HUES48 (cell line): ENCODE measurements at regions not wholly inside any gene's neighbourhood (a gene's known extent, or its start where the extent isn't known, plus 50 kb on each side); places are given as distances from the start of the nearest gene placed in this dataset.

Experiments
- H3K27ac ChIP-seq: one replicate; pipeline ENCODE4 v1.7.0; 2013; ENCODE audit warnings: low read depth, low read length, inconsistent platforms
- H3K27me3 ChIP-seq: 2 replicates; pipeline ENCODE4 v1.6.1; 2013; ENCODE audit warnings: mild to moderate bottlenecking, low read length; ENCODE audit not compliant: control insufficient read depth, insufficient read depth
- H3K36me3 ChIP-seq: 2 replicates; pipeline ENCODE4 v1.6.1; 2013; ENCODE audit warnings: low read length; ENCODE audit not compliant: control insufficient read depth, insufficient read depth
- H3K4me1 ChIP-seq: 2 replicates; pipeline ENCODE4 v1.6.1; 2013; ENCODE audit warnings: mild to moderate bottlenecking, low read length; ENCODE audit not compliant: control insufficient read depth, insufficient read depth
- H3K4me3 ChIP-seq: 2 replicates; pipeline ENCODE4 v1.5.1; 2013; ENCODE audit warnings: mild to moderate bottlenecking, low read depth, low read length
- H3K9ac ChIP-seq: 2 replicates; pipeline ENCODE4 v1.6.1; 2013; ENCODE audit warnings: mild to moderate bottlenecking, low read depth, low read length, moderate library complexity
- H3K9me3 ChIP-seq: 2 replicates; pipeline ENCODE4 v1.6.1; 2013; ENCODE audit warnings: low read length; ENCODE audit not compliant: control insufficient read depth, insufficient read depth

- H3K9ac ChIP-seq, result no peak overlapping the region
- H3K4me1 ChIP-seq, result no peaks in the 10 kb centered on the region
- H3K27me3 ChIP-seq, result no peaks in the 10 kb centered on the region
- no peak overlapping the region for H3K27ac ChIP-seq
- H3K9me3 ChIP-seq, result no peaks in the 10 kb centered on the region
- H3K36me3 ChIP-seq, result no peaks in the 10 kb centered on the region
- no peak overlapping the region for H3K4me3 ChIP-seq
Observed at GRCh38 chr4:167415461-167415860, 181.2 kb upstream of the SPOCK3 start.

- Histone ChIP-seq H3K36me3 (no peaks in the 10 kb centered on the region), H3K4me1 (0 out of 2 replicates have a peak, but pooled peaks cover 7% of the 10 kb centered on the region), H3K27me3 (no peaks in the 10 kb centered on the region), H3K9ac (no peak overlapping the region), H3K4me3 (no peak overlapping the region), H3K27ac (no peak overlapping the region), H3K9me3 (no peaks in the 10 kb centered on the region)
Observed at GRCh38 chr4:167419468-167420140, 185.3 kb upstream of the SPOCK3 start.

GRCh38 chr4:167421201-167421600, 186.9 kb upstream of the SPOCK3 start:
- no peak overlapping the region for H3K9ac ChIP-seq
- no peak overlapping the region for H3K4me3 ChIP-seq
- no peaks in the 10 kb centered on the region for H3K27me3 ChIP-seq
- no peaks in the 10 kb centered on the region for H3K9me3 ChIP-seq
- H3K4me1 ChIP-seq, result 0 out of 2 replicates have a peak, but pooled peaks cover 7% of the 10 kb centered on the region
- no peak overlapping the region for H3K27ac ChIP-seq
- H3K36me3 ChIP-seq, result no peaks in the 10 kb centered on the region

GRCh38 chr4:167424341-167425256, 190.3 kb upstream of the SPOCK3 start:
- Histone ChIP-seq H3K4me3 (no peak overlapping the region), H3K9ac (no peak overlapping the region), H3K9me3 (no peaks in the 10 kb centered on the region), H3K27me3 (no peaks in the 10 kb centered on the region), H3K36me3 (no peaks in the 10 kb centered on the region), H3K4me1 (0 out of 2 replicates have a peak, but pooled peaks cover 7% of the 10 kb centered on the region), H3K27ac (no peak overlapping the region)

DNA sequence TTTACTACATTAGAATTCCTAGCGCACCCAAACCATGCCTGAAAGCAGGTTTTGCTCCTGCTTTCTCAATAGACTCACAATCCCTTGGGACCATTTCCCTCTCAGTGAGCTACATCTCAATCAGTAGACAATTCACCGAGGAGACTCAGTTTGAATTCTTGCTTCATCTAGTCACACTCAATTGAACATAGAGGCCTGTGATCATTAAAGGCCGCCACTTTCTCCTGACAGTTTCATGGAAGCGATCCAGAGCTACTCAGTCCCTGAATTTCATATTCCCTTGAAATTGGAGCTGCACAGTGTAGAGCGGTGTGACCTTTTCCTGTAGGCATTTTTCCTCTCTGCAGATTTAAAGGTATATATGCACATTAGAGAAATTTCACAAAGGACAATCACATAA, 193.9 kb upstream of the SPOCK3 start:
- no peak overlapping the region for H3K27ac ChIP-seq
- H3K36me3 ChIP-seq, result no peaks in the 10 kb centered on the region
- H3K9me3 ChIP-seq, result no peaks in the 10 kb centered on the region
- H3K4me3 ChIP-seq, result no peak overlapping the region
- H3K27me3 ChIP-seq, result no peaks in the 10 kb centered on the region
- H3K4me1 ChIP-seq, result no peaks in the 10 kb centered on the region
- no peak overlapping the region for H3K9ac ChIP-seq

- Histone ChIP-seq H3K27ac (no peak overlapping the region), H3K27me3 (no peaks in the 10 kb centered on the region), H3K4me3 (no peak overlapping the region), H3K9ac (no peak overlapping the region), H3K9me3 (no peaks in the 10 kb centered on the region), H3K4me1 (no peaks in the 10 kb centered on the region), H3K36me3 (no peaks in the 10 kb centered on the region)
Observed at GRCh38 chr4:167431371-167431770, 197.1 kb upstream of the SPOCK3 start.

DNA sequence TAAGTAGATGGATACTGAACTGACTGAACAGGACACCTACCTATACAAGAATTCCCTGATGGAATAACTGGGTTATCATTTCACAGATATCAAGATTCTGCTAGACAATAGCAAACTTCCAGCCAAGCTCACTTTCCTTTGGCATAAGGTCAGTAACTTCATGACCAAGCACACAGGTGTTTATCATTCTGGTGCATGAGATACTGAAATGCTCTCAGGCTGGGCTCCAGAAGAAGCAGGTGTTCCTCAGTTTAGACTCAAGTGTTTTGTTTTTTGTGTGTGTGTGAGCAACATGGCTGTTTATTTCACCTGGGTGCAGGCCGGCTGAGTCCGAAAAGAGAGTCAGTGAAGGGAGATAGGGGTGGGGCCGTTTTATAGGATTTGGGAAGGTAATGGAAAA, 201.5 kb upstream of the SPOCK3 start:
- Histone ChIP-seq H3K4me1 (no peaks in the 10 kb centered on the region), H3K27ac (no peak overlapping the region), H3K27me3 (no peaks in the 10 kb centered on the region), H3K4me3 (no peak overlapping the region), H3K9ac (no peak overlapping the region), H3K9me3 (no peaks in the 10 kb centered on the region), H3K36me3 (no peaks in the 10 kb centered on the region)

DNA sequence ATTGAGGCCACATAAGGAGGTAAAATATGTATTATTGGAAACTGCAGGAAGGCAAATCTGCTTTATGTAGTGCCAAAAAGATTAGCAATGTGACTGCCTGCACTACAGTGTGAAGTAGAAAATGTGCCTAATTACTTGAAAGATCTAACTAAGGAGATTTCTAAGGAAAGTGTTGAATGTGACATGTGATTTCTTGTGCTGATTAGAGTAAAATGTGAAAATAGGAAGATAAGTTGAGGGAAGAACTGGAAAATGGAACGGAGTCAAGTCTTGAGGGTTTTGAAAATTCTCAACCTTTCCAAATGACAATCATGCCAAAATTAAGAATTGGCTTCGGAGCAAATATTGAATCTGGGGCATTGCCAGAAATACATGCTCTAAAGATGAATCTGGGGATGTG, 209.5 kb upstream of the SPOCK3 start:
- no peak overlapping the region for H3K27ac ChIP-seq
- no peaks in the 10 kb centered on the region for H3K36me3 ChIP-seq
- H3K4me3 ChIP-seq, result no peak overlapping the region
- H3K9me3 ChIP-seq, result no peaks in the 10 kb centered on the region
- no peak overlapping the region for H3K9ac ChIP-seq
- H3K27me3 ChIP-seq, result no peaks in the 10 kb centered on the region
- no peaks in the 10 kb centered on the region for H3K4me1 ChIP-seq

DNA sequence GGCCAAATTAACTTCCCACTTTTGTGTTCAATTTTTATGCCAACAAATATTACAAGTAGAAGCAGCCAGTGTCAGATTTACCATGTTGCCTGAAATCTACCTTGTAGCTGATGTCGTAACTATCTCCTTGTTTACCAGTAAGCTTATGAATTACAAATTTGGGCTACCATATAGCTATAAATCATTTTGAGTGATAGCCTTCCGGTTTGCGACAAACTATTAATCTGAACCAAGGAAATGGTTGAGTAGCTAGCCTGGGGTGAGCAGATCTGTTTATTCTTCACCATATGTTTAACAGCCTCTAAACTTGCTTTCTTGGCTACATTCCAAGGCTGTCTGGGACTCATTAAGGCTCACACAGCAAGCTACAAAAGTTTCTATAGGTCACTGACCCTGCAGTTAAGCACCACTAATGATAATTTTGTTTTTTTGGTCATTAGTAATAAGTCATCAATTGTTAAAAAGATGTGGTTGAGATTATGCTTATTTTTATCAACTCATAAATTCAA, 218.7 kb upstream of the SPOCK3 start:
- H3K9me3 ChIP-seq, result no peaks in the 10 kb centered on the region
- no peaks in the 10 kb centered on the region for H3K36me3 ChIP-seq
- H3K4me1 ChIP-seq, result no peaks in the 10 kb centered on the region
- no peak overlapping the region for H3K27ac ChIP-seq
- no peak overlapping the region for H3K4me3 ChIP-seq
- H3K9ac ChIP-seq, result no peak overlapping the region
- H3K27me3 ChIP-seq, result no peaks in the 10 kb centered on the region

- Histone ChIP-seq H3K4me1 (no peaks in the 10 kb centered on the region), H3K9me3 (no peaks in the 10 kb centered on the region)
Observed at GRCh38 chr4:167456619-167457018, 222.3 kb upstream of the SPOCK3 start.

DNA sequence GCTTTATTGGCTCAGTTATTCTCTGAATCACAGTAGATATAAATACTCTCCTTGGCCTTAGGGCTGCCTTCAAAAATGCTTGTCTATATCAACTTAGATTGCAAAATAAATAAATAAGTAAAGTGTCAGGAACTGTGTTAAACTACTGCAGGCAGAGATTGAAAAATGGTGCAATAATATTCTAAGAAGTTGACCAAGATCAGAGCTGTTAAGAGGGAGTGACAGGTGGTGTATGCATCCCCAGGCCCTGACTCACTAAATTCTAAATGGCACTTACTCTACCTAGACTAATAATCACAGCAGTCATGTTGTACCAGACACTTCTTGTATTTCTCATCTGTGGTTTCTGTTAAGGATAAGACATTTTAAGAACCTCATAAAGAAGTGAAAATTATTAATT, 235.1 kb upstream of the SPOCK3 start:
- Histone ChIP-seq H3K27ac (no peak overlapping the region), H3K9me3 (no peaks in the 10 kb centered on the region), H3K9ac (no peak overlapping the region), H3K36me3 (no peaks in the 10 kb centered on the region), H3K4me3 (no peak overlapping the region), H3K27me3 (no peaks in the 10 kb centered on the region), H3K4me1 (peaks cover 6% of the 10 kb centered on the region; the same call in 1 of the 2 replicates)

More at GRCh38 chr4:167456619-167457018, 222.3 kb upstream of the SPOCK3 start:
- Histone ChIP-seq H3K27me3 (no peaks in the 10 kb centered on the region), H3K36me3 (no peaks in the 10 kb centered on the region), H3K27ac (no peak overlapping the region), H3K9ac (no peak overlapping the region), H3K4me3 (no peak overlapping the region)
